GM12873 (cell line): ENCODE measurements at regions not wholly inside any gene's neighbourhood (a gene's known extent, or its start where the extent isn't known, plus 50 kb on each side); places are given as distances from the start of the nearest gene placed in this dataset.

Source experiments
- CTCF ChIP-seq: IDR thresholded peaks from 2 replicates; pipeline ENCODE4 v1.5.1; 2012; ENCODE audit warnings: low read depth, mild to moderate bottlenecking, moderate library complexity, low read length, control low read depth; ENCODE audit not compliant: insufficient read depth; ENCODE audit errors: missing control alignments

GRCh38 chrX:42533761-42534160 is 244.2 kb downstream of the PPP1R2C start:
- TF ChIP-seq CTCF = no peak

- TF ChIP-seq CTCF = no peak
These were observed 246.5 kb downstream of the PPP1R2C start for GRCh38 chrX:42531441-42531840.

GRCh38 chrX:42530027-42530426 is 247.9 kb downstream of the PPP1R2C start:
- no peak for TF ChIP-seq CTCF

- no peak for TF ChIP-seq CTCF
These were observed 253.6 kb downstream of the PPP1R2C start for GRCh38 chrX:42524379-42524778.

- peak; percentile 22 for TF ChIP-seq CTCF
These were observed 258.2 kb downstream of the PPP1R2C start for GRCh38 chrX:42519666-42520231.

- TF ChIP-seq CTCF = no peak
These were observed 262.0 kb downstream of the PPP1R2C start for GRCh38 chrX:42515939-42516338.

- no peak for TF ChIP-seq CTCF
These were observed 272.9 kb downstream of the PPP1R2C start for GRCh38 chrX:42505016-42505415.
